ENCODE measurements at regions not wholly inside any gene's neighbourhood (a gene's known extent, or its start where the extent isn't known, plus 50 kb on each side); places are given as distances from the start of the nearest gene placed in this dataset.
"Not testable (repeated sequence)": the region's sequence is repeated elsewhere in the genome, so short reads cannot be mapped to it uniquely, and the experiment has no call there.

DNA sequence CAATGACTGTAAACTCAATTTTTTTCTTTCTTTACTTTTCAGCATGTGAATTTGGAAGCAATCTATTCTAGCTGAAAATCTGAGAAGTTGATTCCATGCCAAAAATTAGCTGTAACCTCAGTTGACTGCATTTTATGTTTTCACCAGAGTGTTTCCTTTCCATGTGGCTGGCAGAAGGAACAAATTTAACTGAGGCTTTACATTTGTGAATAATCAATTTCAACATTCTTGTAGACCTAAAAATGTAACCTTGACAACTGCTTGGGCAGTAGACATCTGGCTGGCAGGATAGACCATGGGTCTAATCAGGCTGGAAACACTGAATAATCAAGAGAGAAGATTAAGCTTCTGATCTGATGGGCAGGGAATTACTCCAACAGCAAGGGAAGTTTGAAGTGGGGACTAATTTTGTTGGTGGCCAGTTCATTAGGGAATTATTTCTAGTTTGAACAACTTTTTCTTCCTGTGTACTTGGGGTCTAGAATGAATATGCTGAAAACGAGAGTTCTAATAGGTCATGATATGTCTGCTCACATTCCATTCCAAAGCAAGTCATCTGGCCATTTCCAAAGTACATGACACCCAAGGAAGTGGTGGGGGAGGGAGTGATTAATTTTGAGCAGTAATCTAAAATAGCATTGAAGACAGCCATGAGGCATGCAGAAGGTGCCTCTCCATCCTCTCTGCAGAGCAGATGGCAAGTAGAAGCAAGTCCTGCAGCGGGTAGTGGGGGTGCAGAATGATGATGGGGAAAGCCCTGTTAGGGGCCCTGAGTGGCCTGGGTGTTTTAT lies 68.2 kb downstream of the ATP23 start:
- TF ChIP-seq, protein P1, sequence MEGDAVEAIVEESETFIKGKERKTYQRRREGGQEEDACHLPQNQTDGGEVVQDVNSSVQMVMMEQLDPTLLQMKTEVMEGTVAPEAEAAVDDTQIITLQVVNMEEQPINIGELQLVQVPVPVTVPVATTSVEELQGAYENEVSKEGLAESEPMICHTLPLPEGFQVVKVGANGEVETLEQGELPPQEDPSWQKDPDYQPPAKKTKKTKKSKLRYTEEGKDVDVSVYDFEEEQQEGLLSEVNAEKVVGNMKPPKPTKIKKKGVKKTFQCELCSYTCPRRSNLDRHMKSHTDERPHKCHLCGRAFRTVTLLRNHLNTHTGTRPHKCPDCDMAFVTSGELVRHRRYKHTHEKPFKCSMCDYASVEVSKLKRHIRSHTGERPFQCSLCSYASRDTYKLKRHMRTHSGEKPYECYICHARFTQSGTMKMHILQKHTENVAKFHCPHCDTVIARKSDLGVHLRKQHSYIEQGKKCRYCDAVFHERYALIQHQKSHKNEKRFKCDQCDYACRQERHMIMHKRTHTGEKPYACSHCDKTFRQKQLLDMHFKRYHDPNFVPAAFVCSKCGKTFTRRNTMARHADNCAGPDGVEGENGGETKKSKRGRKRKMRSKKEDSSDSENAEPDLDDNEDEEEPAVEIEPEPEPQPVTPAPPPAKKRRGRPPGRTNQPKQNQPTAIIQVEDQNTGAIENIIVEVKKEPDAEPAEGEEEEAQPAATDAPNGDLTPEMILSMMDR (IDR thresholded peaks at IDR 0.05; ENCODE audit: insufficient read depth, low read length, poor library complexity, severe bottlenecking) = no peak
- H3K27me3 ChIP-seq (ENCODE audit: control insufficient read depth, insufficient read depth, low read length) = no peaks in the 10 kb centered on the region
- no peaks in the 10 kb centered on the region for H3K36me3 ChIP-seq (ENCODE audit: control insufficient read depth, insufficient read depth, low read length)
- no peak overlapping the region for H3K4me3 ChIP-seq (ENCODE audit: low read depth, low read length)
- no peak for DNase-seq (ENCODE audit: low read depth)

DNA sequence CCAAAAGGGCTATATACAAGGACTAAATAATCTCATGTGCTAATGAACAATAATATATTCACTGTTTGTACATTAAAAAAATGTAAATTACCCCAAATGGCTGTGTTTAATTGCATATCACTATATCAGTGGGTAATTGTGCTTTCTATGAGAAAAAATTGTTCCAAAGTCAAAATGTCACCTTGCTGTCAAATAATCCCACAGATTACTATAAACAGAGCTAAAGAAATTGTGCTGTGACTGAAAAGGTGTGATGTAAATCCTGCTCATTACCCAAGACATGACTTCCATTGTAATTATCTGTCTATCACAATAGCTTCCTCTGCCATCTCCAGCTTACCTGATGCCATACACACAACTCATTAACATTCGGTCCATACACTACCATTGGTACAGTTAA lies 70.3 kb downstream of the ATP23 start:
- Histone ChIP-seq H3K36me3 (ENCODE audit: control insufficient read depth, insufficient read depth, low read length) (no peaks in the 10 kb centered on the region), H3K27me3 (ENCODE audit: control insufficient read depth, insufficient read depth, low read length) (no peaks in the 10 kb centered on the region), H3K4me3 (ENCODE audit: low read depth, low read length) (no peak overlapping the region)
- TF ChIP-seq, protein P1 (IDR thresholded peaks at IDR 0.05; ENCODE audit: insufficient read depth, low read length, poor library complexity, severe bottlenecking) = no peak
- no peak for DNase-seq (ENCODE audit: low read depth)

DNA sequence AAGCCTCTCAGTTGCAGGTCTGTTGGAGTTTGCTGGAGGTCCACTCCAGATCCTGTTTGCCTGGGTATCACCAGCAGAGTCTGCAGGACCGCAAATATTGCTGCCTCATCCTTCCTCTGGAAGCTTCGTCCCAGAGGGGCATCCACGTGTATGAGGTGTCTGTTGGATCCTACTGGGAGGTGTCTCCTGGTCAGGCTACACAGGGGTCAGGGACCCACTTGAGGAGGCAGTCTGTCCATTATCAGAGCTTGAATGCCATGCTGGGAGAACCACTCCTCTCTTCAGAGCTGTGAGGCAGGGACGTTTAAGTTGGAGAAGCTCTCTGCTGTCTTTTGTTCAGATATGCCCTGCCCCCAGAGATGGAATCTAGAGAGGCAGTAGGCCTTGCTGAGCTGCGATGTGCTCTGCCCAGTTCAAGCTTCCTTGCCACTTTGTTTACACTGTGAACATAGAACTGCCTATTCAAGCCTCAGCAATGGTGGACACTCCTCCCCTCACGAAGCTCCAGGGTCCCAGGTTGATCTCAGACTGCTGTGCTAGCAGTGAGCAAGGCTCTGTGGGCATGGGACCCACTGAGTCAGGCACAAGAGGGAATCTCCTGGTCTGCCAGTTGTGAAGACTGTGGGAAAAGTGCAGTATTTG lies 81.1 kb downstream of the ATP23 start:
- H3K36me3 ChIP-seq (ENCODE audit: control insufficient read depth, insufficient read depth, low read length); DNase-seq (ENCODE audit: low read depth); H3K27me3 ChIP-seq (ENCODE audit: control insufficient read depth, insufficient read depth, low read length); H3K4me3 ChIP-seq (ENCODE audit: low read depth, low read length): not testable (repeated sequence)

DNA sequence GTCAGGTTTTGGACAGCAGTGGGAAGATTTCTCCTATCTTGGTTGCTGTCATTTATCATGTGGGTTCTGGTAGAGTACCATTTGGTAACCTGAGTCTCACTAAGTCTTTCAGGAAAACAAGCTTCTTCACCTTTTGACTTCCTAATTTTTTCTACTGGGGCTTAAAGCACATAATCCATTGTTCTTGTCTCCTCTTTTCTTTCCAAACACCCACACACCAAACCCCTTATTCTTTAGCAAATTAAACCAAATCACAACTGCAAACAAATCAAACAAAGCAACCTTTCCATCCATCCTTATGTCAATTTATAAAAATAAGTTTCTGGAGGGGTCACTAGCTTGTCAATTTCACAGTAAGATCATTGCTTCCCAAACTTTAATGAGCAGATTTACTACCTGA lies 84.1 kb downstream of the ATP23 start:
- TF ChIP-seq, protein P1 (IDR thresholded peaks at IDR 0.05; ENCODE audit: insufficient read depth, low read length, poor library complexity, severe bottlenecking) = no peak

DNA sequence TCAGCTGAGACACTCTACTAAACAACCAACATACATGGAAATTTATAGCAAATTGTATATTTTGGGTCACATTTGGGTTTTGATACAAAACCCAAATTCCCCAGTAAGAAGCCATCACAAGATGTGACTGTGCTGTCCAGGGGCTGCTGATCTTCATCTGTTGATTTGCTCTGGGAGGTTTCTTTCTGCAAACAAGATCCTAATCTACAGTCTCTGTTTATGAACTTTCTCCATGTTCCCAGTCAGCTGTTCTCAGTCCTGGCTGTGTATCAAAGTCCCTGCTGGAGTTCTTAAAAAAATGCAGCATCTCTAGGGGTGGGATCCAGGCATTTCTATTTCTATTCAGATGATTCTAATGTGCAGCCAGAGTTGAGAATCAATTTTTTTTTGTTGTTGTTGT lies 85.1 kb downstream of the ATP23 start:
- no peak for DNase-seq (ENCODE audit: low read depth)
- Histone ChIP-seq H3K36me3 (ENCODE audit: control insufficient read depth, insufficient read depth, low read length) (no peaks in the 10 kb centered on the region), H3K27me3 (ENCODE audit: control insufficient read depth, insufficient read depth, low read length) (no peaks in the 10 kb centered on the region), H3K4me3 (ENCODE audit: low read depth, low read length) (no peak overlapping the region)
- TF ChIP-seq, protein P1 (IDR thresholded peaks at IDR 0.05; ENCODE audit: insufficient read depth, low read length, poor library complexity, severe bottlenecking) = no peak

More for the DNA sequence above, 84.1 kb downstream of the ATP23 start:
- Histone ChIP-seq H3K4me3 (ENCODE audit: low read depth, low read length) (no peak overlapping the region), H3K36me3 (ENCODE audit: control insufficient read depth, insufficient read depth, low read length) (no peaks in the 10 kb centered on the region), H3K27me3 (ENCODE audit: control insufficient read depth, insufficient read depth, low read length) (no peaks in the 10 kb centered on the region)
- DNase-seq (ENCODE audit: low read depth) = no peak

DNA sequence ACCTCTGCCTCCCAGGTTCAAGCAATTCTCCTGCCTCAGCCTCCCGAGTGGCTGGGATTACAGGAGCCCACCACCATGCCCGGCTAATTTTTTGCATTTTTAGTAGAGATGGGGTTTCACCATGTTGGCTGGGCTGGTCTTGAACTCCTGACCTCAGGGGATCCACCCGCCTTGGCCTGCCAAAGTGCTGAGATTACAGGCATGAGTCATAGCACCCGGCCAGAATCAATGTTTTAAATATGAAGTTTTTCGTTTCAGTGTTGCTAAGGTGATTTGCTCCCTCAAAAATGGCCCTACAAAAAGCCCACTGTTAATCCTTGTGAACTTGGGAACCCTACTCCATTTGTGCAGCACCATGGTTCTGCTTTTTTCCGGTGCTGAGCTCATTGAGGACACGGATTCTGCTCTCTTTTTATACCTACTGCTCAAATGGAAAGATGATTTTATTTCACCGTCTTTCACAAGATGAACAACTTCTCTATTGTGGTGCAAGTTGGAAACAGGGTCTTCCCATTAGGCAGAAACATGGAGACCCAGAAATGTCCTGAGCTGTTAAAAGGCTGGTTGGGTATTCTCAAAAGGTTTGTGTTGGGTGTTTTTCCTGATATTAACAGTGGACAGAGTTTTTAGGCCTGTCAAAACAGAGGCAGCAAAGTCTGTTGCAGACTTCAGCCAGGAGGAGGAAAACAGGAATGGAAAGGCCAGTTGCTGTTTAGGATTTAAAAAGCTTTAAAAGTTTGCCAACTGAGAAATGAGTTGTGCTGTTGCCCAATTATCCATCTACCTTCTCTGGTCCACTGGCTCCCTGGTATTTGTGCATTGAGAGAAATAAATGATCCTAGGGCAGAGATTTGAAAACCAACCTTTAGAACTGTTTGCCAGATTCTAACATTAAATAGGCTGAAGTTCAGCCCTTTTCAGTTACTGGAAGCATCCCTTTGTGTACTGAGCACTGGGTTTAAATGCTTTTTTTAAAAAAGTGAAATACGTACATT lies 85.8 kb downstream of the ATP23 start:
- peak; percentile 23 for DNase-seq (ENCODE audit: low read depth)
- TF ChIP-seq, protein P1 (IDR thresholded peaks at IDR 0.05; ENCODE audit: insufficient read depth, low read length, poor library complexity, severe bottlenecking) = no peak
- Histone ChIP-seq H3K4me3 (ENCODE audit: low read depth, low read length) (no peak overlapping the region), H3K36me3 (ENCODE audit: control insufficient read depth, insufficient read depth, low read length) (no peaks in the 10 kb centered on the region), H3K27me3 (ENCODE audit: control insufficient read depth, insufficient read depth, low read length) (no peaks in the 10 kb centered on the region)

All from kidney epithelial cell (primary cell).